NCI-H2107 treated with DMSO at 0.1 percent for 48 hours (cell line): ENCODE measurements at regions not wholly inside any gene's neighbourhood (a gene's known extent, or its start where the extent isn't known, plus 50 kb on each side); places are given as distances from the start of the nearest gene placed in this dataset.

Experiments
- DNase-seq: peaks from one replicate; lab custom pipeline; 2025; ENCODE audit not compliant: unreplicated experiment; lab: John Stamatoyannopoulos, UW

- DNase-seq: no peak
These were observed 372.8 kb upstream of the CCDC179 start for GRCh38 chr11:23233075-23233474.

GRCh38 chr11:23236826-23237555 lies 376.7 kb upstream of the CCDC179 start:
- no peak for DNase-seq

GRCh38 chr11:23252426-23252825 lies 392.2 kb upstream of the CCDC179 start:
- no peak for DNase-seq

GRCh38 chr11:23257088-23257487 lies 396.8 kb upstream of the CCDC179 start:
- no peak for DNase-seq

GRCh38 chr11:23257556-23257955 lies 397.3 kb upstream of the CCDC179 start:
- DNase-seq: no peak

GRCh38 chr11:23263466-23263865 lies 403.2 kb upstream of the CCDC179 start:
- DNase-seq: no peak

GRCh38 chr11:23272095-23272494 lies 411.8 kb upstream of the CCDC179 start:
- DNase-seq: no peak

GRCh38 chr11:23278121-23278520 lies 417.8 kb upstream of the CCDC179 start:
- no peak for DNase-seq

GRCh38 chr11:23280088-23280487 lies 419.8 kb upstream of the CCDC179 start:
- no peak for DNase-seq

GRCh38 chr11:23283666-23284065 lies 423.4 kb upstream of the CCDC179 start:
- no peak for DNase-seq

- DNase-seq: no peak
These were observed 424.4 kb upstream of the CCDC179 start for GRCh38 chr11:23284631-23285030.

- no peak for DNase-seq
These were observed 427.9 kb upstream of the CCDC179 start for GRCh38 chr11:23288003-23288783.

GRCh38 chr11:23295241-23295640 lies 435.0 kb upstream of the CCDC179 start:
- no peak for DNase-seq

GRCh38 chr11:23308041-23308440 lies 447.8 kb upstream of the CCDC179 start:
- no peak for DNase-seq

- DNase-seq: no peak
These were observed 450.0 kb upstream of the CCDC179 start for GRCh38 chr11:23310276-23310675.

GRCh38 chr11:23311986-23312940 lies 452.0 kb upstream of the CCDC179 start:
- no peak for DNase-seq

- DNase-seq: no peak
These were observed 452.7 kb upstream of the CCDC179 start for GRCh38 chr11:23313001-23313400.

- DNase-seq: no peak
These were observed 453.9 kb upstream of the CCDC179 start for GRCh38 chr11:23314162-23314561.

- no peak for DNase-seq
These were observed 455.0 kb upstream of the CCDC179 start for GRCh38 chr11:23315286-23315685.

- no peak for DNase-seq
These were observed 457.5 kb upstream of the CCDC179 start for GRCh38 chr11:23317816-23318215.

- DNase-seq: no peak
These were observed 458.4 kb upstream of the CCDC179 start for GRCh38 chr11:23318670-23319069.
